HG03159 (cell line): ENCODE measurements at regions not wholly inside any gene's neighbourhood (a gene's known extent, or its start where the extent isn't known, plus 50 kb on each side); places are given as distances from the start of the nearest gene placed in this dataset.

Source experiments
- ATAC-seq: cut with Tn5 transposase; IDR thresholded peaks from one replicate; pipeline ENCODE4 v1.9.1; 2021; ENCODE audit warnings: mild to moderate bottlenecking, moderate library complexity; ENCODE audit not compliant: unreplicated experiment

DNA sequence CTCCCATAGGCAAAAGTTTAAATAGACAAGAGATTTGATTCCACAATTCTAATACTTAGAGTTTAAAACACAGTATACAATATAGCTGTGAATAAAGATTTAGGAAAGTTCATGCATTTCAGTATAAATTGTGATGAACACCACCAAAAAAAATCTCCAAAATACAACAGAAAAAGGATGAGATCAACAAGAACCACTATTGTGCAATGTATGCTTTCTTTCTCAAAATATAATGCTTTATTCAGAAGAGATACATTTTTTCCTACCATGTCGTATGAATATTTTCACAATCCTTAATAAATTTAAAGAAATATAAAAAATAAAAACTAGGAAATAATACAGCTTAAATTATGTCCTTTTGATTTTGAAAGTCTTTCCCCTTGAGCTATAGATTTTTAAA lies 1309.2 kb downstream of the MRPL39 start:
- ATAC-seq, result no peak

GRCh38 chr21:24294171-24294570 lies 1313.1 kb downstream of the MRPL39 start:
- ATAC-seq, result no peak

DNA sequence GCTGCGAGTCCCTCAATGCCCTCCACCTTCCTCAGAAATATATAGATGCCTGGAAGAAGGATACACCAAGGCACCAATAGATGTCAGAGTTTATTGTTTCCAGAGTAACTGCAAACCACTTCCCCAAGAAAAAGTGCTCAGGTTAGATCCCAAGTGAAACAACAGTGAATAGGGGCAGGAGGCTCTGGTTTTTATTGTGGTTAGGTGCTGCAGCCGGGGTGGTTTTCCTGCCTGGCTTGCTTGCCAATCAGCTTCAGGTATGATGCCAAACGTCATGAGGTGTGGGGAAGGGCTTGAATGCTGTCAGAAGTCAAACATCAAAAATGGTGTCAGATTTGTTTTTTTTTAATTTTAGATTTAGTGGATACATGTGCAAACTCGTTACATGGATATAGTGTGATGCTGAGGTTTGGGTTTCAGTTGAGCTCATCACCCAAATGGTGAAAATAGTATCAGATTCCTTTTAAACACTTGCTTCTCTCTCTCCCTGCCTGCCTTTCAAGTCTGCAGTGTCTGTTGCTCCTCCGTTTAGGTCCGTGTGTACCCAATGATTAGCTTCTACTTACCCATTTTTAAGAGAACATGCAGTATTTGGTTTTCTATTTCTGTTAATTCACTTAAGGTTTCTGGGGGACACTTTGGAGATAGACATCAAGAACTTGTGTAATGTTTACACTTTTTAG lies 1317.0 kb downstream of the MRPL39 start:
- ATAC-seq, result no peak

GRCh38 chr21:24289539-24289938 lies 1317.7 kb downstream of the MRPL39 start:
- ATAC-seq, result no peak

GRCh38 chr21:24280596-24280995 lies 1326.7 kb downstream of the MRPL39 start:
- ATAC-seq, result no peak

GRCh38 chr21:24278711-24279110 lies 1328.6 kb downstream of the MRPL39 start:
- ATAC-seq, result no peak

- ATAC-seq, result no peak
Observed at GRCh38 chr21:24276204-24276603, 1331.1 kb downstream of the MRPL39 start.

GRCh38 chr21:24275616-24276015 lies 1331.7 kb downstream of the MRPL39 start:
- no peak for ATAC-seq

- no peak for ATAC-seq
Observed at GRCh38 chr21:24272521-24272938, 1334.8 kb downstream of the MRPL39 start.

- ATAC-seq, result no peak
Observed at GRCh38 chr21:24265987-24266386, 1341.3 kb downstream of the MRPL39 start.

- no peak for ATAC-seq
Observed at GRCh38 chr21:24260751-24261150, 1346.5 kb downstream of the MRPL39 start.

DNA sequence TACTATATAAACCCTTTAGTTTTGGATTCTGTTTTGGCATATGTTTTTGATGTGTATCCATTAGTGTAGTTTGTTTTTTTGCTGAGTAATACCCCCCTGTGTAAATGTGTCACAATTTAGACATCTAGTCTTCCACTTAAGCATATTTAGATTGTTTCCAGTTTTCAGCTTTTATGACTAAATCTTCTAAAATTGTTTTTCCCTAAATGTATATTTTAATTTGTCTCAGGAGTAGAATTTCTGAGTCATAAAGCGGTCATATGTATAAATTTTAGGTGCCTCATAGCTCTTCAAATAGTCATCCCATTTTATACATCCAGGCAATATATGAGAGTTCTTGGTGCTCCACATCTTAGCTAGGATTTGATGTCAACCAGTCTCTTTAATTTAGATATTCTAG lies 1348.0 kb downstream of the MRPL39 start:
- no peak for ATAC-seq

DNA sequence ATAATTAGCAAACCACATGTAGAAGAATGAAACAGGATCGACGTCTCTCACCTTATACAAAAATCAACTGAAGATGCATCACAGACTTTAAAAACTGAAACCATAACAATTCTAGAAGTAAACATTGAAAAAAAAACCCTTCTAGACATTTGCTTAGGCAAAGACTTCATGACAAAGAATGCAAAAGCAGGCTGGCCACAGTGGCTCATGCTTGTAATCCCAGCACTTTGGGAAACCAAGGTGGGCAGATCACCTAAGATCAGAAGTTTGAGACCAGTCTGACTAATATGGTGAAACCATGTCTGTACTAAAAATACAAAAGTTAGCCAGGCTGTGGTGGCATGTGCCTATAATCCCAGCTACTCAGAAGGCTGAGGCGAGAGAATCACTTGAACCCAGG lies 1351.7 kb downstream of the MRPL39 start:
- ATAC-seq, result no peak

DNA sequence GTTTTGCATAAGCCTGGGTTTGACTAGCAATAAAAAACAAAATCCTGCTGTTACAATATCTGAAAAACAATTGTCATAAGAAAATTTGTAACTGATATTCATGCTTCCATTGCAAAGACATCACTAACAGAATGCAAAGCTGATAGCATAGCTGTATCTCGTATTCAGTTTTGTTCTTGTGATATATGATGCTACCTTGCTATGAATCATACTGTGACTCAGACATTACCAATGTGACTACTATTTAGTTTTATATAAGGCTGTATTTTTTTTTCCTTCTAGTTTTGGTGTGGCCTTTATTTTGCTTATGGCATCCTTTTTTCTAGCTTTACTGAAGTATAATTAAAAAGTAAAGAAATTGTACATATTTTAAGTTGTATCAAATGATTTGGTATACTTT lies 1381.8 kb downstream of the MRPL39 start:
- no peak for ATAC-seq

GRCh38 chr21:24224422-24224821 lies 1382.9 kb downstream of the MRPL39 start:
- no peak for ATAC-seq

- no peak for ATAC-seq
Observed at GRCh38 chr21:24223624-24224023, 1383.7 kb downstream of the MRPL39 start.

GRCh38 chr21:24222676-24223075 lies 1384.6 kb downstream of the MRPL39 start:
- no peak for ATAC-seq

GRCh38 chr21:24220446-24220845 lies 1386.8 kb downstream of the MRPL39 start:
- ATAC-seq, result no peak

DNA sequence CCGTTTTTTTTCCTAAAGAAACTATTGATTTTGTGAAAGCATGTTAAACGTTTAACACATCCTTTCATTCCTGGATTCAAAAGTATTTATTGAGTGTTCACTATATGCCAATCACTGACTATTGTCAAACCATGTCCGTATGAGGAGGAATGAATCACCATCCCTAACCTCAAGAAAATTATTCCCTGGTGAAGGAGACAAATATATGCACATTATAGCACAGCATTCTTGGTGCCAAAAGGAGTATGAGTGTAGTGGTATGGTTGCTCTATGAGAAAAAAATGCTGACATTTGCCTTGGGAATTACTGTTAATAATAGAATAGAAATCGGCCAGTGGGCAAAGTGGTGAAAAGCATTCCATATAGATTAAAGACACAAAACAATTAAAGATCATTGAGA lies 1390.1 kb downstream of the MRPL39 start:
- no peak for ATAC-seq

GRCh38 chr21:24210130-24210529 lies 1397.2 kb downstream of the MRPL39 start:
- no peak for ATAC-seq

GRCh38 chr21:24208562-24209260 lies 1398.6 kb downstream of the MRPL39 start:
- no peak for ATAC-seq

GRCh38 chr21:24205319-24205718 lies 1402.0 kb downstream of the MRPL39 start:
- no peak for ATAC-seq

- no peak for ATAC-seq
Observed at GRCh38 chr21:24204641-24205040, 1402.6 kb downstream of the MRPL39 start.
